Skeletal muscle cell (primary cell): ENCODE measurements at regions not wholly inside any gene's neighbourhood (a gene's known extent, or its start where the extent isn't known, plus 50 kb on each side); places are given as distances from the start of the nearest gene placed in this dataset.
"Not testable (repeated sequence)": the region's sequence is repeated elsewhere in the genome, so short reads cannot be mapped to it uniquely, and the experiment has no call there.

ENCODE experiments used
- DNase-seq: peaks from one replicate; pipeline ENCODE4 v3.0.0-alpha.2; 2010; ENCODE audit warnings: low read depth
- H3K4me3 ChIP-seq: 2 replicates; pipeline ENCODE4 v1.5.1; 2011; ENCODE audit warnings: low read depth, mild to moderate bottlenecking, control low read depth, low read length, moderate library complexity

GRCh38 chr1:181314959-181315358 lies 168.4 kb upstream of the CACNA1E start:
- H3K4me3 ChIP-seq = no peak overlapping the region
- DNase-seq = no peak

- no peak overlapping the region for H3K4me3 ChIP-seq
- no peak for DNase-seq
Observed at GRCh38 chr1:181317261-181317930, 165.9 kb upstream of the CACNA1E start.

GRCh38 chr1:181318022-181318857 lies 165.1 kb upstream of the CACNA1E start:
- no peak for DNase-seq
- peak overlapping the region; percentile 15 for H3K4me3 ChIP-seq

GRCh38 chr1:181318858-181319235 lies 164.5 kb upstream of the CACNA1E start:
- peak overlapping the region; percentile 15 for H3K4me3 ChIP-seq
- peak; percentile 16 for DNase-seq

GRCh38 chr1:181319907-181320306 lies 163.4 kb upstream of the CACNA1E start:
- DNase-seq = no peak
- H3K4me3 ChIP-seq = no peak overlapping the region

GRCh38 chr1:181324797-181325616 lies 158.3 kb upstream of the CACNA1E start:
- no peak overlapping the region for H3K4me3 ChIP-seq
- no peak for DNase-seq

- not testable (repeated sequence) for H3K4me3 ChIP-seq, DNase-seq
Observed at GRCh38 chr1:181325765-181326164, 157.6 kb upstream of the CACNA1E start.

GRCh38 chr1:181326348-181326747 lies 157.0 kb upstream of the CACNA1E start:
- no peak overlapping the region for H3K4me3 ChIP-seq
- no peak for DNase-seq

GRCh38 chr1:181327796-181328195 lies 155.5 kb upstream of the CACNA1E start:
- DNase-seq = no peak
- H3K4me3 ChIP-seq = no peak overlapping the region

GRCh38 chr1:181334724-181335123 lies 148.6 kb upstream of the CACNA1E start:
- H3K4me3 ChIP-seq = no peak overlapping the region
- DNase-seq = no peak

GRCh38 chr1:181335631-181336030 lies 147.7 kb upstream of the CACNA1E start:
- no peak for DNase-seq
- no peak overlapping the region for H3K4me3 ChIP-seq

- no peak for DNase-seq
- H3K4me3 ChIP-seq = no peak overlapping the region
Observed at GRCh38 chr1:181341026-181341632, 142.2 kb upstream of the CACNA1E start.

GRCh38 chr1:181344091-181344490 lies 139.2 kb upstream of the CACNA1E start:
- no peak for DNase-seq
- no peak overlapping the region for H3K4me3 ChIP-seq

- no peak for DNase-seq
- H3K4me3 ChIP-seq = no peak overlapping the region
Observed at GRCh38 chr1:181345146-181345545, 138.2 kb upstream of the CACNA1E start.

- H3K4me3 ChIP-seq = no peak overlapping the region
- DNase-seq = no peak
Observed at GRCh38 chr1:181347495-181348390, 135.6 kb upstream of the CACNA1E start.

GRCh38 chr1:181349512-181349911 lies 133.8 kb upstream of the CACNA1E start:
- H3K4me3 ChIP-seq = no peak overlapping the region
- no peak for DNase-seq

- H3K4me3 ChIP-seq = no peak overlapping the region
- no peak for DNase-seq
Observed at GRCh38 chr1:181350131-181350530, 133.2 kb upstream of the CACNA1E start.

GRCh38 chr1:181351740-181352139 lies 131.6 kb upstream of the CACNA1E start:
- H3K4me3 ChIP-seq = no peak overlapping the region

GRCh38 chr1:181352695-181353094 lies 130.6 kb upstream of the CACNA1E start:
- no peak for DNase-seq

More at GRCh38 chr1:181351740-181352139, 131.6 kb upstream of the CACNA1E start:
- DNase-seq = no peak

More at GRCh38 chr1:181352695-181353094, 130.6 kb upstream of the CACNA1E start:
- no peak overlapping the region for H3K4me3 ChIP-seq
